ENCODE measurements at regions not wholly inside any gene's neighbourhood (a gene's known extent, or its start where the extent isn't known, plus 50 kb on each side); places are given as distances from the start of the nearest gene placed in this dataset.

- TF ChIP-seq POLR2A (IDR thresholded peaks at IDR 0.05), result no peak
- TF ChIP-seq CTCF (IDR thresholded peaks at IDR 0.05 in 8 of 11, conservative IDR thresholded peaks at IDR 0.05 in 3 of 11), result no peak
- no peak for TF ChIP-seq POLR2AphosphoS5 (IDR thresholded peaks at IDR 0.05)
- 60 to 87% (median 83%) methylated on average over 3 of the region's 3 CpGs for WGBS, 5 donors
- no peaks in the 10 kb centered on the region for H3K27me3 ChIP-seq (replicated peaks in 1 of 7)
Observed at GRCh38 chr6:138631566-138631965, 132.3 kb upstream of the NHSL1 start.

GRCh38 chr6:138637822-138638221 lies 135.7 kb upstream of the CCDC28A start:
- intact Hi-C loops (cut with DNase I; ENCODE audit: low total_unique reads), result no loop called here
- TF ChIP-seq CTCF (IDR thresholded peaks at IDR 0.05 in 8 of 11, conservative IDR thresholded peaks at IDR 0.05 in 3 of 11) (no peak), POLR2A (IDR thresholded peaks at IDR 0.05) (no peak), POLR2AphosphoS5 (IDR thresholded peaks at IDR 0.05) (no peak)
- no peak for DNase-seq
- WGBS, 5 donors, result 82 to 93% (median 89%) methylated on average over 1 of the region's 1 CpG
- no peak overlapping the region for H3K27ac ChIP-seq
- no peaks in the 10 kb centered on the region for H3K27me3 ChIP-seq (replicated peaks in 1 of 7)
- peaks cover 0 to 7% (median 0%) of the 10 kb centered on the region in 8 donors for H3K9me3 ChIP-seq
- H3K4me1 ChIP-seq, result no peaks in the 10 kb centered on the region
- H3K36me3 ChIP-seq, result no peaks in the 10 kb centered on the region
- H3K4me3 ChIP-seq, result no peak overlapping the region

More at GRCh38 chr6:138631566-138631965, 132.3 kb upstream of the NHSL1 start:
- intact Hi-C loops (cut with DNase I; ENCODE audit: low total_unique reads), result no loop called here
- H3K27ac ChIP-seq, result no peak overlapping the region
- no peaks in the 10 kb centered on the region for H3K36me3 ChIP-seq
- no peak overlapping the region for H3K4me3 ChIP-seq
- H3K4me1 ChIP-seq, result no peaks in the 10 kb centered on the region
- DNase-seq, result no peak
- peaks cover 0 to 13% (median 0%) of the 10 kb centered on the region in 8 donors for H3K9me3 ChIP-seq

GRCh38 chr6:138638604-138639003 lies 135.0 kb upstream of the CCDC28A start:
- no peaks in the 10 kb centered on the region for H3K36me3 ChIP-seq
- H3K9me3 ChIP-seq, result no peaks in the 10 kb centered on the region
- WGBS, 5 donors, result 53 to 78% (median 67%) methylated on average over 3 of the region's 3 CpGs
- intact Hi-C loops (cut with DNase I; ENCODE audit: low total_unique reads), result no loop called here
- no peaks in the 10 kb centered on the region for H3K27me3 ChIP-seq (replicated peaks in 1 of 7)
- H3K4me1 ChIP-seq, result no peaks in the 10 kb centered on the region
- no peak for DNase-seq
- TF ChIP-seq POLR2A (IDR thresholded peaks at IDR 0.05), result no peak
- no peak for TF ChIP-seq POLR2AphosphoS5 (IDR thresholded peaks at IDR 0.05)
- TF ChIP-seq CTCF (IDR thresholded peaks at IDR 0.05 in 8 of 11, conservative IDR thresholded peaks at IDR 0.05 in 3 of 11), result no peak
- H3K27ac ChIP-seq, result no peak overlapping the region
- no peak overlapping the region for H3K4me3 ChIP-seq

GRCh38 chr6:138640028-138640427 lies 133.5 kb upstream of the CCDC28A start:
- no peak for DNase-seq
- Histone ChIP-seq H3K9me3 (no peaks in the 10 kb centered on the region), H3K4me3 (no peak overlapping the region), H3K36me3 (no peaks in the 10 kb centered on the region), H3K4me1 (no peaks in the 10 kb centered on the region), H3K27ac (no peak overlapping the region), H3K27me3 (replicated peaks in 1 of 7) (no peaks in the 10 kb centered on the region)
- 96 to 100% (median 98%) methylated on average over 2 of the region's 2 CpGs for WGBS, 5 donors
- intact Hi-C loops (cut with DNase I; ENCODE audit: low total_unique reads), result no loop called here
- no peak for TF ChIP-seq CTCF (IDR thresholded peaks at IDR 0.05 in 8 of 11, conservative IDR thresholded peaks at IDR 0.05 in 3 of 11)

Measured in spleen (tissue), 11 donors.